Activated CD4-positive, alpha-beta T cell treated with anti-CD3 and anti-CD28 coated beads, Interleukin-2, amount 10 ng/mL, durations not matched to agents 7 days and 5 days (primary cell): ENCODE measurements at regions not wholly inside any gene's neighbourhood (a gene's known extent, or its start where the extent isn't known, plus 50 kb on each side); places are given as distances from the start of the nearest gene placed in this dataset.

Experiments used
- CTCF ChIA-PET: fragments of 350-600 bp; sonication (Branson Sonifier 250); formaldehyde crosslinking; loops from one replicate; lab custom pipeline; 2021; ENCODE audit warnings: antibody characterized with exemption; lab: Charles Lee
- POLR2A ChIA-PET: fragments of 350-600 bp; sonication (Branson Sonifier 250); formaldehyde crosslinking; loops from one replicate; lab custom pipeline; 2021; ENCODE audit warnings: antibody characterized with exemption; lab: Charles Lee
- DNase-seq: peaks from one replicate; pipeline ENCODE4 v3.0.0-alpha.2; 2020
- H3K27ac Mint-ChIP-seq: one replicate; pipeline ENCODE4 v1.8.0; 2021; ENCODE audit warnings: mild to moderate bottlenecking, moderate library complexity, mixed read lengths
- H3K27me3 Mint-ChIP-seq: one replicate; pipeline ENCODE4 v1.8.0; 2021; ENCODE audit warnings: mixed read lengths
- H3K36me3 Mint-ChIP-seq: one replicate; pipeline ENCODE4 v1.8.0; 2021; ENCODE audit warnings: low read depth, mixed read lengths
- H3K4me1 Mint-ChIP-seq: one replicate; pipeline ENCODE4 v1.8.0; 2021; ENCODE audit warnings: mixed read lengths
- H3K4me3 Mint-ChIP-seq: one replicate; pipeline ENCODE4 v1.8.0; 2021; ENCODE audit warnings: mild to moderate bottlenecking, moderate library complexity, mixed read lengths
- H3K9me3 Mint-ChIP-seq: one replicate; pipeline ENCODE4 v1.8.0; 2021; ENCODE audit warnings: mixed read lengths

- Mint-ChIP-seq H3K36me3 (no peaks in the 10 kb centered on the region), H3K27me3 (peaks cover 22% of the 10 kb centered on the region), H3K4me1 (no peaks in the 10 kb centered on the region), H3K9me3 (no peaks in the 10 kb centered on the region), H3K4me3 (no peak overlapping the region), H3K27ac (no peak overlapping the region)
- no peak for DNase-seq
- ChIA-PET POLR2A (no interaction called here), CTCF (no interaction called here)
These were observed 302.2 kb downstream of the C16orf95 start for GRCh38 chr16:87015021-87015420.

GRCh38 chr16:87016046-87017035, 300.9 kb downstream of the C16orf95 start:
- POLR2A ChIA-PET, result no interaction called here
- Mint-ChIP-seq H3K9me3 (no peaks in the 10 kb centered on the region), H3K27ac (no peak overlapping the region), H3K36me3 (no peaks in the 10 kb centered on the region), H3K27me3 (peaks cover 22% of the 10 kb centered on the region), H3K4me1 (no peaks in the 10 kb centered on the region), H3K4me3 (no peak overlapping the region)
- no peak for DNase-seq
- CTCF ChIA-PET, result no interaction called here

- no peaks in the 10 kb centered on the region for H3K9me3 Mint-ChIP-seq
- H3K4me3 Mint-ChIP-seq, result no peak overlapping the region
- CTCF ChIA-PET, result interaction anchor here (0.6 kb wide), 1 partner anchor 11 kb away, joined by 4 read pairs; no protein-coding TSS in a partner anchor
These were observed 299.7 kb downstream of the C16orf95 start for GRCh38 chr16:87017371-87018012.

GRCh38 chr16:87025676-87026075, 291.5 kb downstream of the C16orf95 start:
- Mint-ChIP-seq H3K27me3 (no peaks in the 10 kb centered on the region), H3K4me3 (no peak overlapping the region), H3K36me3 (no peaks in the 10 kb centered on the region), H3K27ac (no peak overlapping the region), H3K9me3 (no peaks in the 10 kb centered on the region), H3K4me1 (no peaks in the 10 kb centered on the region)
- DNase-seq, result no peak
- ChIA-PET CTCF (no interaction called here), POLR2A (no interaction called here)

More at GRCh38 chr16:87017371-87018012, 299.7 kb downstream of the C16orf95 start:
- Mint-ChIP-seq H3K27me3 (peaks cover 22% of the 10 kb centered on the region), H3K36me3 (no peaks in the 10 kb centered on the region), H3K4me1 (no peaks in the 10 kb centered on the region), H3K27ac (no peak overlapping the region)
- DNase-seq, result no peak
- POLR2A ChIA-PET, result no interaction called here

GRCh38 chr16:87027056-87027616, 290.1 kb downstream of the C16orf95 start:
- POLR2A ChIA-PET, result no interaction called here
- H3K4me3 Mint-ChIP-seq, result no peak overlapping the region
- H3K4me1 Mint-ChIP-seq, result no peaks in the 10 kb centered on the region
- H3K27me3 Mint-ChIP-seq, result no peaks in the 10 kb centered on the region
- CTCF ChIA-PET, result no interaction called here
- no peaks in the 10 kb centered on the region for H3K36me3 Mint-ChIP-seq
- DNase-seq, result no peak
- no peaks in the 10 kb centered on the region for H3K9me3 Mint-ChIP-seq
- no peak overlapping the region for H3K27ac Mint-ChIP-seq

GRCh38 chr16:87028481-87029320, 288.5 kb downstream of the C16orf95 start:
- POLR2A ChIA-PET, result no interaction called here
- H3K4me1 Mint-ChIP-seq, result no peaks in the 10 kb centered on the region
- no peaks in the 10 kb centered on the region for H3K36me3 Mint-ChIP-seq
- no peak overlapping the region for H3K27ac Mint-ChIP-seq
- DNase-seq, result no peak
- CTCF ChIA-PET, result interaction anchor here (0.5 kb wide), 1 partner anchor 11 kb away, joined by 4 read pairs; no protein-coding TSS in a partner anchor
- no peak overlapping the region for H3K4me3 Mint-ChIP-seq
- no peaks in the 10 kb centered on the region for H3K27me3 Mint-ChIP-seq
- H3K9me3 Mint-ChIP-seq, result no peaks in the 10 kb centered on the region

- no peak overlapping the region for H3K4me3 Mint-ChIP-seq
- ChIA-PET POLR2A (no interaction called here), CTCF (interaction anchor here (1.1 kb wide), 1 partner anchor 30 kb away, joined by 3 read pairs; no protein-coding TSS in a partner anchor)
- no peaks in the 10 kb centered on the region for H3K4me1 Mint-ChIP-seq
- H3K9me3 Mint-ChIP-seq, result no peaks in the 10 kb centered on the region
- no peaks in the 10 kb centered on the region for H3K27me3 Mint-ChIP-seq
- H3K27ac Mint-ChIP-seq, result no peak overlapping the region
- no peak for DNase-seq
- no peaks in the 10 kb centered on the region for H3K36me3 Mint-ChIP-seq
These were observed 284.6 kb downstream of the C16orf95 start for GRCh38 chr16:87032554-87032953.

- no peak overlapping the region for H3K27ac Mint-ChIP-seq
- H3K4me1 Mint-ChIP-seq, result no peaks in the 10 kb centered on the region
- no peak overlapping the region for H3K4me3 Mint-ChIP-seq
- no peaks in the 10 kb centered on the region for H3K27me3 Mint-ChIP-seq
- H3K9me3 Mint-ChIP-seq, result no peaks in the 10 kb centered on the region
- CTCF ChIA-PET, result interaction anchor here (1.1 kb wide), 1 partner anchor 30 kb away, joined by 3 read pairs; no protein-coding TSS in a partner anchor
- no peaks in the 10 kb centered on the region for H3K36me3 Mint-ChIP-seq
- DNase-seq, result no peak
- POLR2A ChIA-PET, result no interaction called here
These were observed 284.1 kb downstream of the C16orf95 start for GRCh38 chr16:87033021-87033471.

- DNase-seq, result no peak
- Mint-ChIP-seq H3K36me3 (no peaks in the 10 kb centered on the region), H3K27me3 (no peaks in the 10 kb centered on the region), H3K4me1 (no peaks in the 10 kb centered on the region), H3K27ac (no peak overlapping the region), H3K9me3 (no peaks in the 10 kb centered on the region), H3K4me3 (no peak overlapping the region)
- CTCF ChIA-PET, result no interaction called here
- POLR2A ChIA-PET, result no interaction called here
These were observed 283.5 kb downstream of the C16orf95 start for GRCh38 chr16:87033541-87034300.

- Mint-ChIP-seq H3K4me1 (no peaks in the 10 kb centered on the region), H3K36me3 (no peaks in the 10 kb centered on the region), H3K4me3 (no peak overlapping the region), H3K27me3 (no peaks in the 10 kb centered on the region), H3K9me3 (no peaks in the 10 kb centered on the region), H3K27ac (no peak overlapping the region)
- DNase-seq, result no peak
- CTCF ChIA-PET, result no interaction called here
- POLR2A ChIA-PET, result no interaction called here
These were observed 282.9 kb downstream of the C16orf95 start for GRCh38 chr16:87034317-87034716.

- Mint-ChIP-seq H3K4me3 (no peak overlapping the region), H3K4me1 (no peaks in the 10 kb centered on the region), H3K27ac (no peak overlapping the region), H3K36me3 (no peaks in the 10 kb centered on the region), H3K27me3 (no peaks in the 10 kb centered on the region), H3K9me3 (no peaks in the 10 kb centered on the region)
- ChIA-PET CTCF (no interaction called here), POLR2A (no interaction called here)
- DNase-seq, result no peak
These were observed 282.1 kb downstream of the C16orf95 start for GRCh38 chr16:87035053-87035452.

- Mint-ChIP-seq H3K36me3 (no peaks in the 10 kb centered on the region), H3K9me3 (no peaks in the 10 kb centered on the region), H3K27me3 (no peaks in the 10 kb centered on the region), H3K4me3 (no peak overlapping the region), H3K27ac (no peak overlapping the region), H3K4me1 (no peaks in the 10 kb centered on the region)
- ChIA-PET POLR2A (no interaction called here), CTCF (no interaction called here)
- DNase-seq, result no peak
These were observed 280.2 kb downstream of the C16orf95 start for GRCh38 chr16:87037012-87037411.
